ENCODE measurements at regions not wholly inside any gene's neighbourhood (a gene's known extent, or its start where the extent isn't known, plus 50 kb on each side); places are given as distances from the start of the nearest gene placed in this dataset.
A peak's percentile ranks its signal among the peaks of the same experiment; 100 is the strongest.

DNA sequence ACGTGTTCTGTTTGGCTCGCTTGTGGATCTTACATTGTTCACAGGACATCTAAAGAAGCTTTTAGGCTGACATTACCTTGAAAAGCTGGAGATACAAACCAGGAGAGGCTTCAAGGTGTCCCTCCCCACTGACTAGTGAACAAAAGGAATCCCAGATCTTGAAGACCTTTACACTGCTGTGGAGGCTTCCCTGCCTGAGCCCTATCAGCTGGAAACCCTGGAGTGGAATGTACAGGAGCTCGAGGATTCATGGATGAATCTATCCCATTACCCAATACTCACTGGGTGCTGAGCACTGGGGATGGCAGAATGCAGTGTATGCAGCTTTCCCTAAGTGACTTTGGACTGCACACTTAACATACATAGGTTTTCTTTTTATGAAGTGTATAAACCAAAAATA, 82.3 kb upstream of the MFGE8 start (continued):
- TF ChIP-seq YY1 (IDR thresholded peaks at IDR 0.05; ENCODE audit: low read depth, low read length) = no peak
- TF ChIP-seq KDM1A (IDR thresholded peaks at IDR 0.05; ENCODE audit: borderline replicate concordance, low read length) = no peak
- TF ChIP-seq BACH1 (IDR thresholded peaks at IDR 0.05; ENCODE audit: low read length) = no peak
- peak in 1 of 2 experiments; percentile 13; a peak in 1 of 4 replicates for TF ChIP-seq RAD21 (IDR thresholded peaks at IDR 0.05 in 1 of 2, conservative IDR thresholded peaks at IDR 0.05 in 1 of 2; ENCODE audit: low read depth in 2 of 2, low read length in 2 of 2)
- TF ChIP-seq, protein P1, sequence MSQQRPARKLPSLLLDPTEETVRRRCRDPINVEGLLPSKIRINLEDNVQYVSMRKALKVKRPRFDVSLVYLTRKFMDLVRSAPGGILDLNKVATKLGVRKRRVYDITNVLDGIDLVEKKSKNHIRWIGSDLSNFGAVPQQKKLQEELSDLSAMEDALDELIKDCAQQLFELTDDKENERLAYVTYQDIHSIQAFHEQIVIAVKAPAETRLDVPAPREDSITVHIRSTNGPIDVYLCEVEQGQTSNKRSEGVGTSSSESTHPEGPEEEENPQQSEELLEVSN (IDR thresholded peaks at IDR 0.05) = 0 out of 2 replicates have a peak, but pooled peaks have one; percentile 18
- TF ChIP-seq PHF8 (conservative IDR thresholded peaks at IDR 0.05; ENCODE audit: low read depth, low read length) = no peak
- no peak for TF ChIP-seq SP2 (IDR thresholded peaks at IDR 0.05; ENCODE audit: low read length)
- no peak for TF ChIP-seq CBX8 (IDR thresholded peaks at IDR 0.05; ENCODE audit: borderline replicate concordance, low read depth, low read length)
- TF ChIP-seq JUND (IDR thresholded peaks at IDR 0.05; ENCODE audit: low read length) = no peak
- 0 out of 2 replicates have a peak, but pooled peaks have one; percentile 32 for TF ChIP-seq TBP (IDR thresholded peaks at IDR 0.05; ENCODE audit: low read depth, low read length)
- 0 out of 2 replicates have a peak, but pooled peaks have one; percentile 29 for TF ChIP-seq CEBPB (IDR thresholded peaks at IDR 0.05; ENCODE audit: low read depth, low read length)
- TF ChIP-seq SP1 (IDR thresholded peaks at IDR 0.05; ENCODE audit: low read depth, low read length) = peak; percentile 91
- TF ChIP-seq TCF12 (IDR thresholded peaks at IDR 0.05; ENCODE audit: low read depth, low read length) = no peak
- no peak for TF ChIP-seq SP4 (IDR thresholded peaks at IDR 0.05; ENCODE audit: low read length)
- no peak for TF ChIP-seq JUN (IDR thresholded peaks at IDR 0.05; ENCODE audit: low read depth, low read length)
- TF ChIP-seq SUZ12 (IDR thresholded peaks at IDR 0.05; ENCODE audit: low read length) = no peak
- TF ChIP-seq SRF (IDR thresholded peaks at IDR 0.05; ENCODE audit: low read depth, low read length) = no peak

All from H1 (cell line).